HG02678 (cell line): ENCODE measurements at regions not wholly inside any gene's neighbourhood (a gene's known extent, or its start where the extent isn't known, plus 50 kb on each side); places are given as distances from the start of the nearest gene placed in this dataset.
A peak's percentile ranks its signal among the peaks of the same experiment; 100 is the strongest.
"Not testable (repeated sequence)": the region's sequence is repeated elsewhere in the genome, so short reads cannot be mapped to it uniquely, and the experiment has no call there.

ENCODE experiments used
- ATAC-seq: cut with Tn5 transposase; IDR thresholded peaks from one replicate; pipeline ENCODE4 v1.9.1; 2021; ENCODE audit warnings: mild to moderate bottlenecking, moderate library complexity; ENCODE audit not compliant: unreplicated experiment

DNA sequence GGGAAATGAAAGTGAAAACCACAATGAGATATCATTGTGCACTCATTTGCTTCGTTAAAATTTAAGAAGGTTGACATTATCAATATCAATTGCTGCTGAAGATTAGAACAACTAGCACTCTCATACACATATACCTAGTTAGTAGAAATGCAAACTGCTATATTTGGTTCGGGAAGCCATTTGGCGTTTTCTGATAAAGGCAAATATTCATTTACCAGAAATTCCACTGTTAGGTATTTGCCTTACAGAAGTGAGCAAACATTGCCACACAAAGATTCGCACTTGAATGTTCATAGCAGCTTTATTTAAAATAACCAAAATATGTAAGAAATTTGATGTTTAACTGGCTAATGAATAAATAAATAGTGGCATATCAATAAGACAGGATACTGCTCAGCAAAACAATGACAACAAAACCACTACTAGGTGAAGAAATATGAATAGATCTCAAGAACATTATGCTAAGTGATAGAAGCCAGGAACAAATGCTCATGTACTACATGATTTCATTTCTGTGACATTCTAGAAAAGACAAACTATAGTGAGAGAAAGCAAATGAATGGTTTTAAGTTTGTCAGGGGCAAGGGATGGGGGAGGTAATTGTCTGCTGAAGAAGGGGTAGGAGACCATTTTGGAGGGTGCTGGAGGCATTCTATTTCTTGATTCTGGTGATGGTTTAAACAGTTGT lies 387.8 kb downstream of the PTH2R start:
- no peak for ATAC-seq

DNA sequence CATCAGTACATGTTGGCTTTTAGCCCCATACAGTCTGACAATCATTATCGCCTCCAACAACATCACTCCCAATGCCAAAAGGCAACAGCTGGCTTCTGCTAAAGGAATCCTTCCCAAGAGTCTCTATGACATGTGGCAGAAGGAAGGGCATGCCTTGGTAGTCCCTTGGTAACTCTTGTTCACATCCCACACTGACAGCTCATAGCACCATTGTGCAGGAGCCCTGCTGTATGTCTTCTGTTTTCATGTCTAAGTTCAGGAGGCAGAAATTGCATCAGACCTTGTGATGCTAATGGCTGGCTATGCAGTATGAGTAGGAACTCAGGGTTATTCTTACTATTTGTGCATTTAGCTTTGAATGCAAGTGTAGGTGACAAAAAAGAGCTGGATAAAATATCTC lies 392.1 kb downstream of the PTH2R start:
- no peak for ATAC-seq

DNA sequence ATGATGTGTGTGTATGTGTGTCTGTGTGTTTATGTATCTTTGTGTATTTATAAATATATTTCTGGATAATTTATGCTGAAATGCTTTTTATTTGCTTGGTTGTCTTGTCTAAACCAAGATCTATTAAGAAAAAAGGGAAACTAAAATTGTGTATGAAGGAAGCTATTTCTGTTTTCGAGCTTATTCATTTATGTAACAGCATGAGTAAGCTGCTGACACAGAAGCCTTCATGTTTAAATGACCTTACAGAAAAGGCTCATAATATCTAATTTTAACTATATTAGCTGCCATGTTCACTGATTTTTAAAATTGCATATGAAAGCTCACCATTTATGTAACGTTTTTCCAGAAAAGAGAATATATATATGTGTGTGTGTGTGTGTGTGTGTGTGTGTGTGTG lies 392.8 kb downstream of the PTH2R start:
- no peak for ATAC-seq

- ATAC-seq = not testable (repeated sequence)
These were observed 394.3 kb downstream of the PTH2R start for GRCh38 chr2:208800887-208801286.

DNA sequence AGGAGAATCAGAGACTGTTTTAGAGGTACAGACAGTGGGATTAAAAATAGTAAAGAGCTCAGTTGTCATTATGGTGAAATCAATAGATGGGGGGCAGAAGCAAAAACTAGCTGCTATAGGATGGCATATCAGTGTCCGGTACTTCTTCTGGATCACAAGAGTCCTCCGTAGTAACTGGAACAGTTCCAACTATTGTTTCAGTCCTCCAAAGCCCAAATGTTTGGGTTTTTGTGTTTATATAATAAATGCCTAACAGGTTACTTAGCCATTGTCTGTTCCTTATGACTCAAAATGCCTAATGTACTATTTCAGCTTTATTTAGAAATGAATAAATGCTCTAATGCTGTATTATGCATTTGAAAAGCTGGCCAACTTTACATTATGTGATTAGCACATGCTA lies 401.2 kb downstream of the PTH2R start:
- ATAC-seq = no peak

DNA sequence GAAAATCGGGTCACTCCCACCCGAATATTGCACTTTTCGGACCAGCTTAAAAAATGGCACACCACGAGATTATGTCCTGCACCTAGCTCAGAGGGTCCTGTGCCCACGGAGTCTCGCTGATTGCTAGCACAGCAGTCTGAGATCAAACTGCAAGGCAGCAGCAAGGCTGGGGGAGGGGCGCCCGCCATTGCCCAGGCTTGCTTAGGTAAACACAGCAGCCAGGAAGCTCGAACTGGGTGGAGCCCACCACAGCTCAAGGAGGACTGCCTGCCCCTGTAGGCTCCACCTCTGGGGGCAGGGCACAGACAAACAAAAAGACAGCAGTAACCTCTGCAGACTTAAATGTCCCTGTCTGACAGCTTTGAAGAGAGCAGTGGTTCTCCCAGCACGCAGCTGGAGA lies 405.3 kb downstream of the PTH2R start:
- not testable (repeated sequence) for ATAC-seq

DNA sequence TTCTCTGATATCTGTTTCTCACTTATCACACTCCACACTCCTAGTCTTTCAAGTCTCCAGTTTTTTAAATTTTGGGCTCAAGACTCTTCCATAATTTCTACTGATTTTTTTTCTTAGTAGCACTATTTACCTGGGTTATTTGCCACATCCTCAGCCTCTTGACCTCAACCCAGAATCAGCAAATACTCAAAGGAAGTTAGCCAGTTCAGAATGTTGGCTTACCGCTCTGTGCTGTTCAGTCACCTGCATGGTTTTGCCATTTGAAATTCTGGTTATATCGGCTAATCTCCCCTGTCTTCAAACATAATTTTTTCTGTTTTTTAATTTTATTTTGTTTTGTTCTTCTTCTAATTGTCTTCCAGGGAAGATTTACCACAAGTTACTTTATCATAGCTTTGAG lies 412.6 kb downstream of the PTH2R start:
- no peak for ATAC-seq

- ATAC-seq = peak; percentile 64
These were observed 413.6 kb downstream of the PTH2R start for GRCh38 chr2:208820014-208820688.

DNA sequence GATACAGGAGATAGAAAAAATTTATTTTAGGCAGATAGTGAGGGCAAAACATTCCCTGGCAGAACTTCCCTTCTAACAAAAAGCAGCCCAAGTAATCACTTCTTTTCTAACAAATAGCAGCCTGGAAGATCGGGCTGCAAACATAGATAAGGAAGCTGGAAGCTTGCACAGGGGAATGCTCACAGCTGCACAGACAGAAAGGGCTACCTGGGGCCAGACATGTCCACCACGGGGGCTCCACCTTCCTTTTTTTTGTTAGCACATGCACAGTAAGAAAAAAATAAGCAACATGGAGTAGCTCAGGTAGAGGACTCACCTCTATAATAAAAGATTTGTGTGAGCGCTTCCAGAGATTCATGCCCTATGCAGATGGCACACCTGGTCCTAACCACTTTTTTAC lies 420.5 kb downstream of the PTH2R start:
- ATAC-seq = no peak

GRCh38 chr2:208827549-208828221 lies 421.1 kb downstream of the PTH2R start:
- ATAC-seq = no peak

DNA sequence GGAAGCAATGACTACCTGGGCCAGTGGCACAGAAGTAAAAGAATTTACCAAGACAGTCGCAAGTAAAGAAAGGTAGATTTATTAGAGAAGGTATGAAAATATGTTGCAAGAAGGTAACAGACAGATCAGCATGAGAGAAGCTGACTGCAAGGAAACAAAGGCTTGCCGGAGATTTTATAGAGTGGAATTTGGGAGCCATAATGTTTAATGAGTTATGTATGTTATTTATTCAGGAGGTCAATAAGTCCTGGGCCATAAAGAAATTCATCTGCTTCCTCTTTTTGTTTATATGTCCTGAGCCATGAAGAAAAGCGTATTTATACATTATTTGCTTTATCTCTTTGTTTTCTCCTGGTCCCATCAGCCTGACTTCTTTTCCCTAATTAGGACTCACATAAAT lies 423.6 kb downstream of the PTH2R start:
- no peak for ATAC-seq

GRCh38 chr2:208847651-208848050 lies 441.1 kb downstream of the PTH2R start:
- no peak for ATAC-seq

DNA sequence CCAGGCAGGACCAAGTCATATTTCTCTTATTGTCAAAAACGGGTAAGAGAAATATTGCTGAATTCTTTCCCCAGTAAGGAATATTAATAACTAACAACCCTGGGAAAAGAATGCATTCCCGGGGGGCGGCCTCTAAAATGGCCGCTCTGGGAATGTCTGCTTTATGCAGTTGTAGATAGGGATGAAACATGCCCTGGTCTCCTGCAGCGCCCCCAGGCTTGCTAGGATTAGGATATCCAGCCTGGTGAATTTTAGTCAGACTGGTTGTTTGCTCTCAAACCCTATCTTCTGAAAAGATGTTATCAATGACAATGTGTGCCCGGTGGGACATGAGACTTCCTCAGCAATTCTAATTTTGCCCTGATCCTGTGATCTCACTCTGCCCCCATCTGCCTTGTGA lies 448.1 kb downstream of the PTH2R start:
- no peak for ATAC-seq

DNA sequence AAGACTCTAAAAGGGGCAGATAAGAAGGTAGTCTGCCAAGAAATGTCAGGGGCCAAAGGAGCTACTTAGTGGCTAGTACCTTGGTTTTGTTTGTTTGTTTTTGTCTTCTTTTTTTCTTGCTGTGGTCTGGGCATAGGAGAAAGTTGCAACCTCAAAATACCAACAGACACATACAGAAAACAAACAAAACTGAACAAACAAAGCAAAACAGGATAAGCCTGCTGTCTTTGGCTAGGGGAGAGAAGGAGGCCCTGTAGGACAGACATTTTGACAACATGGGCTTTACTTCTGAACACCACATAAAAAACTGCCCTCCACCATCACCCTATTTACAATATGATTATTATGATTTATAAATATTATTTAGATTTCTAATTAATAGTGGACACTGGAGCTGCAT lies 460.8 kb downstream of the PTH2R start:
- ATAC-seq = no peak

- ATAC-seq = no peak
These were observed 466.0 kb downstream of the PTH2R start for GRCh38 chr2:208872591-208872990.

- no peak for ATAC-seq
These were observed 473.1 kb downstream of the PTH2R start for GRCh38 chr2:208879666-208880065.

DNA sequence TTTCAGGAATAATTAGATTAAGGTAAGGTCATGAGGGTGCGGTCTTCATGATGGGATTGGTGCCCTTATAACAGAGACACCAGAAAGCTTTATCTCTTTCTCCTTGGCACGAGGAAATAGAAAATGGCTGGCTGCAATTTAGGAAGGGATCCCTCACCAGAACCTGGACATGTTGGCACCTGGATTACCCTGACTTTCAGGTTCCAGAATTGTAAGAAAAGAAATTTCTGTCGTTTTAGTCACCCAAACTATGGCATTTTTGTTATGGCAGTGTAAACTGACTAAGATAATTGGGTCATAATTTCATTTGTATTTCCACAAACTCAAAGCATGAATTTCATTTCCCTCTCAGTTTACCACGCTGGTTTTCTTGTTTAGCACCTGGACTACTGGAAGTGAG lies 473.6 kb downstream of the PTH2R start:
- ATAC-seq = no peak

DNA sequence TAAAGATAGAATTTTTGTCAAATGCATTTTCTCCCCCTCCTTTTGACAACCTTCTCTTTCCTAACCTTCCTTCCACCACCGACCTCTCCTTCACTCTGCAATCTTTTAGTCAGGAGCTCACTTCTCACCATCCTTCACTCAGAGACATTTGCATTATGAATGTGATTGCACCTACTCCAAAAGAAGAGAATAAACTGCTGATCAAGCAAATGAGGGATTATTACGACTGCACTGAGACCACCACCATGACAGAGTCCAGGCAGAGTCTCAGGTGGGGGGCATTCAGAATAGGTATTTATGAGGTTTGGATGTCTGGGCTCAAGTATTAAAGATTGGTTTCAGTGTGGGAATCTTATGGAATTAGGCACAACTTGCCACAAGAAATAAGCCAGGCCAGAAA lies 483.9 kb downstream of the PTH2R start:
- no peak for ATAC-seq

DNA sequence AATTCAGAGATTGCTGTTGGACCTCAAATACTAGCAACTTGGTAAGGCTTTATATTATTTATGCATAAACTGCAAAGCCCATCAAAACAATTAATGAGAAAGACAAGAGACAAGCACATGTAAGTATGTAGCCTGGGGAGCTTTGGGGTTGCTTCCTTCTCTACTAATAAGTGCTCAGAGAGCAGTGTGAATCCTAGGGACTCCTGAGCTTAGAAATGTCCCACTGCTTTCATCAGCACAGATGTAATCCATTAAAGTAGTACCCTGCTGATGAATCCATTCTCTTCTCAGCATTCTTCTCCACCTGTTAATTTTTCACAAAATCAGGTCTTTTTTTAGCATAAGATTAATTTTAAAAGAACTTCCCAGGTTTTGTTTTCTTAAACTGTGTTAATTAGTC lies 485.6 kb downstream of the PTH2R start:
- no peak for ATAC-seq

- no peak for ATAC-seq
These were observed 499.7 kb downstream of the PTH2R start for GRCh38 chr2:208906330-208906729.

- ATAC-seq = no peak
These were observed 508.4 kb upstream of the MAP2 start for GRCh38 chr2:208915401-208915800.

DNA sequence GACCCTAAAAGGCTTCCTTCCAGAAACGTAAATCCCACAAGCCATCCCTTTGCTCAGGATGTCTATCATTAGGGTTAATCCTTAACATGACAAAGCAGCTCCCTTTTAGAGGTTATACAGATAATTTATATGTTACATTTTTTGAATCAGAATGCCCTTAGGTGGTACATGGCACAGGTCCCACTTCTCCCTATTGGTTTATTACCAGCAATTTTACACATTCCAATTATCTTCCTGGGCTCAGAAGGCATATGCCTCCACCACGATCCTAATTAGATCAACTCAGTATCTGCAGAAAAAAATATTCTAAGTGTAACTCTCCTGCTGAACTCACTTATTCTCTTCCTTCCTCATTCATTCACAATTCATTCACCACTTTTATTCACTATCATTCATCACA lies 507.0 kb upstream of the MAP2 start:
- no peak for ATAC-seq
